K562 (cell line): ENCODE measurements at regions not wholly inside any gene's neighbourhood (a gene's known extent, or its start where the extent isn't known, plus 50 kb on each side); places are given as distances from the start of the nearest gene placed in this dataset.

ENCODE experiments used
- ATAC-seq: fragments of 200-7000 bp; cut with Tn5 transposase; 3 replicates; pipeline ENCODE4 v1.9.1; 2020; ENCODE audit warnings: moderate library complexity
- BruUV-seq: library from RNA; stranded (reverse); fragments of 400-500 nt; replicated peaks from 2 replicates; lab custom pipeline; 2021; lab: Mats Ljungman, UMichigan
- CTCF ChIA-PET: fragments of 300-600 bp; formaldehyde crosslinking; extraction: SDS; loops from one replicate; lab custom pipeline; 2021; ENCODE audit warnings: low intra/inter-chr PET ratio; lab: Yijun Ruan, JAX
- POLR2A ChIA-PET: fragments of 300-600, 350-650 bp; sonication (Branson Sonifier 250); formaldehyde crosslinking; extraction: SDS; loops from one replicate; lab custom pipeline; 2021; ENCODE audit warnings: antibody characterized with exemption, inconsistent platforms; lab: Yijun Ruan, JAX
- DNase-seq, 4 experiments: peaks; one replicate each; pipeline versions ENCODE4 v3.0.0 to v3.0.0-alpha.2; 2011 to 2018; ENCODE audit warnings: low spot score in 3 of 4, mixed read lengths in 3 of 4; ENCODE audit errors: extremely low read depth in 1 of 4
- FAIRE-seq: peaks from 2 replicates; lab custom pipeline; 2011; peaks lifted over from hg19 to GRCh38; lab: Jason Lieb, UNC
- H2AFZ ChIP-seq: 2 replicates; pipeline ENCODE4 v1.6.0; 2011; ENCODE audit warnings: low read depth, low read length, control low read depth, inconsistent platforms
- H3K27ac ChIP-seq: fragments of 200-600 bp; 3 replicates; pipeline ENCODE4 v1.8.0; 2011; ENCODE audit warnings: low read depth, mild to moderate bottlenecking, control low read depth, inconsistent platforms, low read length, moderate library complexity, mixed read lengths; ENCODE audit errors: extremely low read depth
- H3K27me3 ChIP-seq, 2 experiments: fragments of 300-600 bp in 1 of 2; 2 replicates in 1 of 2; 3 replicates in 1 of 2; pipeline versions ENCODE4 v1.6.0 to v1.8.0; 2011; ENCODE audit warnings: inconsistent platforms in 2 of 2, low read length in 2 of 2, mild to moderate bottlenecking in 1 of 2, mixed read lengths in 1 of 2, moderate library complexity in 1 of 2; ENCODE audit not compliant: control insufficient read depth in 2 of 2, insufficient read depth in 2 of 2
- H3K36me3 ChIP-seq: fragments of 300-600 bp; 3 replicates; pipeline ENCODE4 v1.8.0; 2011; ENCODE audit warnings: mild to moderate bottlenecking, low read length, inconsistent platforms; ENCODE audit not compliant: control insufficient read depth, insufficient read depth
- H3K4me1 ChIP-seq, 2 experiments: fragments of 200-600 bp in 1 of 2; replicated peaks in 1 of 2; 2 replicates in 1 of 2; 3 replicates in 1 of 2; pipeline versions ENCODE4 v1.5.1 to v1.8.0; 2011; ENCODE audit warnings: inconsistent platforms in 2 of 2, low read length in 2 of 2, mild to moderate bottlenecking in 1 of 2, mixed read lengths in 1 of 2, moderate library complexity in 1 of 2; ENCODE audit not compliant: control insufficient read depth in 2 of 2, insufficient read depth in 2 of 2
- H3K4me2 ChIP-seq: 2 replicates; pipeline ENCODE4 v1.6.1; 2011; ENCODE audit warnings: low read length, control low read depth, inconsistent platforms, mixed read lengths; ENCODE audit not compliant: insufficient read depth
- H3K4me3 ChIP-seq: fragments of 200-600 bp; sonication (generic), shearing (Covaris generic); 2 replicates; pipeline ENCODE4 v1.5.1; 2016; ENCODE audit warnings: control low read depth, inconsistent platforms
- H3K79me2 ChIP-seq: fragments of 200-600 bp; 3 replicates; pipeline ENCODE4 v1.8.0; 2011; ENCODE audit warnings: low read length, inconsistent platforms; ENCODE audit not compliant: control insufficient read depth, insufficient read depth
- H3K9ac ChIP-seq, 2 experiments: 2 replicates each; pipeline versions ENCODE4 v1.6.0 to v1.6.1; 2011; ENCODE audit warnings: low read depth in 2 of 2, low read length in 2 of 2, control low read depth in 1 of 2, inconsistent platforms in 1 of 2, mild to moderate bottlenecking in 1 of 2, mixed read lengths in 1 of 2; ENCODE audit not compliant: insufficient read depth in 1 of 2
- H3K9me1 ChIP-seq: one replicate; pipeline ENCODE4 v1.6.0; 2011; ENCODE audit warnings: inconsistent platforms, mild to moderate bottlenecking, low read length, moderate library complexity; ENCODE audit not compliant: control insufficient read depth, insufficient read depth
- H3K9me3 ChIP-seq: replicated peaks from 2 replicates; pipeline ENCODE4 v1.5.1; 2011; ENCODE audit warnings: low read depth, low read length, inconsistent platforms; ENCODE audit not compliant: control insufficient read depth, insufficient read depth
- H4K20me1 ChIP-seq: replicated peaks from 2 replicates; pipeline ENCODE4 v1.6.1; 2011; ENCODE audit warnings: low read length, inconsistent platforms, mixed read lengths; ENCODE audit not compliant: control insufficient read depth, insufficient read depth
- DMBX1 ChIP-seq: fragments of 250-450 bp; sonication (Bioruptor Pico); IDR thresholded peaks from 2 replicates; pipeline ENCODE4 v1.8.0; 2022; ENCODE audit warnings: inconsistent platforms, mild to moderate bottlenecking, moderate library complexity, borderline replicate concordance
- DPF2 ChIP-seq: fragments of 450-650 bp; IDR thresholded peaks from 2 replicates; pipeline ENCODE4 v1.6.1; 2016
- ELF2 ChIP-seq: fragments of 250-450 bp; sonication (Bioruptor Pico); IDR thresholded peaks from 2 replicates; pipeline ENCODE4 v1.5.0; 2021; ENCODE audit warnings: mild to moderate bottlenecking
- FOSL1 ChIP-seq: fragments of 200-800 bp; sonication (Bioruptor generic); conservative IDR thresholded peaks from 2 replicates; pipeline ENCODE4 v1.6.1; 2016; ENCODE audit warnings: missing genetic modification characterization, missing compliant biosample characterization
- HDAC1 ChIP-seq, 2 experiments: fragments of 450-650 bp; IDR thresholded peaks; 2 replicates each; pipeline ENCODE4 v1.6.1; 2016 to 2017; ENCODE audit warnings: inconsistent platforms in 1 of 2, mild to moderate bottlenecking in 1 of 2, moderate library complexity in 1 of 2
- MTA3 ChIP-seq: fragments of 450-650 bp; formaldehyde crosslinking; IDR thresholded peaks from 2 replicates; pipeline ENCODE4 v1.6.1; 2017; ENCODE audit warnings: mild to moderate bottlenecking, borderline replicate concordance
- NR2C1 ChIP-seq, 2 experiments: fragments of 450-650 bp; IDR thresholded peaks; 2 replicates each; pipeline ENCODE4 v1.6.1; 2017; ENCODE audit warnings: mild to moderate bottlenecking in 2 of 2, antibody characterized with exemption in 1 of 2, inconsistent platforms in 1 of 2, missing compliant biosample characterization in 1 of 2, missing genetic modification characterization in 1 of 2
- POLR3G ChIP-seq: IDR thresholded peaks from 2 replicates; pipeline ENCODE4 v1.6.1; 2011; ENCODE audit not compliant: insufficient read length, insufficient replicate concordance; ENCODE audit errors: extremely low read depth
- PRPF4 ChIP-seq: fragments of 200-400 bp; formaldehyde crosslinking; IDR thresholded peaks from one replicate; pipeline ENCODE4 v1.6.1; 2017; ENCODE audit warnings: low read length, low read depth, mild to moderate bottlenecking; ENCODE audit not compliant: insufficient read depth, poor library complexity, severe bottlenecking
- RB1 ChIP-seq: fragments of 450-650 bp; IDR thresholded peaks from 2 replicates; pipeline ENCODE4 v1.6.1; 2017; ENCODE audit warnings: low read depth, mild to moderate bottlenecking
- SREBF2 ChIP-seq: sonication (generic); formaldehyde crosslinking; IDR thresholded peaks from 2 replicates; pipeline ENCODE4 v1.4.0; 2020; ENCODE audit warnings: mild to moderate bottlenecking, missing genetic modification reagents
- ZNF785 ChIP-seq: fragments of 250-450 bp; sonication (Bioruptor Pico); IDR thresholded peaks from 2 replicates; pipeline ENCODE4 v1.4.0; 2020; ENCODE audit warnings: mild to moderate bottlenecking
- WGBS: fragments of 100-300 bp; shearing (Covaris generic); methylation state at CpG from one replicate; pipeline ENCODE4 v1.1.6; 2016; ENCODE audit warnings: low coverage, mixed read lengths; ENCODE audit not compliant: insufficient coverage; ENCODE audit errors: missing lambda C conversion rate; 5-methylcytosine and 5-hydroxymethylcytosine counted together
- in situ Hi-C: fragments of 300-500 bp; cut with MboI; formaldehyde crosslinking; loops from 4 replicates; pipeline ENCODE4 v1.15.0; 2018; ENCODE audit warnings: inconsistent platforms, mixed read lengths
- intact Hi-C: fragments of 100-400 bp; cut with micrococcal nuclease; formaldehyde crosslinking; loops from 2 replicates; pipeline ENCODE4 v1.14.2; 2022
- TF ChIP-seq, protein P1 (sequence below): fragments of 250-450 bp; sonication (Bioruptor Pico); IDR thresholded peaks from 2 replicates; pipeline ENCODE4 v1.4.0; 2020; ENCODE audit warnings: mild to moderate bottlenecking, moderate library complexity, borderline replicate concordance
- TF ChIP-seq, protein P2 (sequence below): sonication (generic); formaldehyde crosslinking; IDR thresholded peaks from 2 replicates; pipeline ENCODE4 v1.8.0; 2022; ENCODE audit warnings: missing genetic modification reagents, mild to moderate bottlenecking, borderline replicate concordance

DNA sequence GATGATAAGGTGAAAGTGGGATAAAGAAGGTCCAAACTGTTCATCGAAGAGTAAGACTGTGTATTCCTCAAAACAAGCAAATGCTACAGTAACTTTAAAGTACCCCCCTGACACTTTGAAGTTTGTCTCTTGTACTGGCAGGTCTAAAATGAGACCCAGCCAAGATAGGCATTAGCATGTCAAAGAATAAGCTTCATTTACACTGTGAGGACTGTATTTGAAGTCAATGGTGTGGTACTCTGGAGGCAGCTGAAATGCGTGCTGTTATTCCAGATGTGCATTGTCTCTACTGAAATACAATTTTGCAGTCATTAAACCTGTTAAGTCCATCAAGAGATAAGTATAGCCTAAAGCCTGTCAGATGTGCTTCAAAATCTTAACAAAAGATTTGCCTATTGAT lies 288.9 kb upstream of the TECRL start:
- POLR2A ChIA-PET: no interaction called here
- intact Hi-C loops: no loop called here
- no TSS peak for BruUV-seq

DNA sequence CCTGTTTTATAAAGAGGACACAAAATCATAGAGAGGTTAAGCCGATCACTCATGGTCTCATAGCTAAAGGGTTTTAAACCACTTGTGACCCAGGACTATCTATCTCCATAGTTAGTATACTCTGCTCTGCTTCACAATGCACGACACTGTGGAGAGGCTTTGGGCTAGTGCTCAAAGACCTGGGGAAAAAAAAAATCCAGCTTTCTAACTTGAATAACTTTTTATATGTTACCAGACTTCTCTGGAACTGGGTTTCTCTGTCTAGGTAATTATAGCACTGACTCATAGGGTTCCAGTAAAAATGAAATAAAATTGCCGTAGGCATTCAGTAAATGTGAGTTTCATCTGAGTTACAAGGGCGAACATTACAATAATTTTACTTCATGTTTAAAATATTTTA lies 273.7 kb upstream of the TECRL start:
- Histone ChIP-seq H2AFZ (no peak overlapping the region), H3K9ac (no peak overlapping the region), H3K9me3 (0 out of 2 replicates have a peak, but pooled peaks cover 1% of the 10 kb centered on the region), H3K27ac (no peak overlapping the region), H3K79me2 (no peaks in the 10 kb centered on the region), H3K27me3 (no peaks in the 10 kb centered on the region), H3K4me2 (no peak overlapping the region), H3K9me1 (no peaks in the 10 kb centered on the region), H4K20me1 (no peaks in the 10 kb centered on the region), H3K36me3 (no peaks in the 10 kb centered on the region), H3K4me3 (no peak overlapping the region), H3K4me1 (no peaks in the 10 kb centered on the region)
- intact Hi-C loops (no loop called here), in situ Hi-C loops (no loop called here)
- ChIA-PET POLR2A (no interaction called here), CTCF (no interaction called here)
- FAIRE-seq (no peak), DNase-seq (no peak), ATAC-seq (no peak)
- WGBS: 0% methylated on average over 4 of the region's 4 CpGs
- no TSS peak for BruUV-seq
- TF ChIP-seq FOSL1 (tag): no peak
- no peak for TF ChIP-seq POLR3G
- TF ChIP-seq HDAC1 (IDR thresholded peaks at IDR 0.05): no peak
- TF ChIP-seq SREBF2 (CRISPR knock-in tag): no peak
- TF ChIP-seq, protein P1, sequence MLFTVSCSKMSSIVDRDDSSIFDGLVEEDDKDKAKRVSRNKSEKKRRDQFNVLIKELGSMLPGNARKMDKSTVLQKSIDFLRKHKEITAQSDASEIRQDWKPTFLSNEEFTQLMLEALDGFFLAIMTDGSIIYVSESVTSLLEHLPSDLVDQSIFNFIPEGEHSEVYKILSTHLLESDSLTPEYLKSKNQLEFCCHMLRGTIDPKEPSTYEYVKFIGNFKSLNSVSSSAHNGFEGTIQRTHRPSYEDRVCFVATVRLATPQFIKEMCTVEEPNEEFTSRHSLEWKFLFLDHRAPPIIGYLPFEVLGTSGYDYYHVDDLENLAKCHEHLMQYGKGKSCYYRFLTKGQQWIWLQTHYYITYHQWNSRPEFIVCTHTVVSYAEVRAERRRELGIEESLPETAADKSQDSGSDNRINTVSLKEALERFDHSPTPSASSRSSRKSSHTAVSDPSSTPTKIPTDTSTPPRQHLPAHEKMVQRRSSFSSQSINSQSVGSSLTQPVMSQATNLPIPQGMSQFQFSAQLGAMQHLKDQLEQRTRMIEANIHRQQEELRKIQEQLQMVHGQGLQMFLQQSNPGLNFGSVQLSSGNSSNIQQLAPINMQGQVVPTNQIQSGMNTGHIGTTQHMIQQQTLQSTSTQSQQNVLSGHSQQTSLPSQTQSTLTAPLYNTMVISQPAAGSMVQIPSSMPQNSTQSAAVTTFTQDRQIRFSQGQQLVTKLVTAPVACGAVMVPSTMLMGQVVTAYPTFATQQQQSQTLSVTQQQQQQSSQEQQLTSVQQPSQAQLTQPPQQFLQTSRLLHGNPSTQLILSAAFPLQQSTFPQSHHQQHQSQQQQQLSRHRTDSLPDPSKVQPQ (CRISPR knock-in tag): no peak

More for the DNA sequence above, 288.9 kb upstream of the TECRL start:
- no peaks in the 10 kb centered on the region for H4K20me1 ChIP-seq
- no peak for DNase-seq
- no peaks in the 10 kb centered on the region for H3K79me2 ChIP-seq
- H3K9me3 ChIP-seq: no peaks in the 10 kb centered on the region
- H2AFZ ChIP-seq: no peak overlapping the region
- in situ Hi-C loops: no loop called here
- H3K4me2 ChIP-seq: no peak overlapping the region
- TF ChIP-seq, protein P2, sequence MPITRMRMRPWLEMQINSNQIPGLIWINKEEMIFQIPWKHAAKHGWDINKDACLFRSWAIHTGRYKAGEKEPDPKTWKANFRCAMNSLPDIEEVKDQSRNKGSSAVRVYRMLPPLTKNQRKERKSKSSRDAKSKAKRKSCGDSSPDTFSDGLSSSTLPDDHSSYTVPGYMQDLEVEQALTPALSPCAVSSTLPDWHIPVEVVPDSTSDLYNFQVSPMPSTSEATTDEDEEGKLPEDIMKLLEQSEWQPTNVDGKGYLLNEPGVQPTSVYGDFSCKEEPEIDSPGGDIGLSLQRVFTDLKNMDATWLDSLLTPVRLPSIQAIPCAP: no peak
- TF ChIP-seq PRPF4: no peak
- no peak for TF ChIP-seq DMBX1 (CRISPR knock-in tag)
- TF ChIP-seq NR2C1 (IDR thresholded peaks at IDR 0.05): no peak
- TF ChIP-seq NR2C1 (tag; IDR thresholded peaks at IDR 0.05): no peak
- TF ChIP-seq MTA3: no peak
- no peak for TF ChIP-seq DPF2
- TF ChIP-seq RB1: no peak
- TF ChIP-seq ELF2: no peak
- no peak for TF ChIP-seq ZNF785
- no peaks in the 10 kb centered on the region for H3K27me3 ChIP-seq
- no peak overlapping the region for H3K9ac ChIP-seq
- no peak for ATAC-seq
- no peak overlapping the region for H3K27ac ChIP-seq
- no peak overlapping the region for H3K4me3 ChIP-seq
- H3K9me1 ChIP-seq: no peaks in the 10 kb centered on the region
- no peaks in the 10 kb centered on the region for H3K36me3 ChIP-seq
- 0% methylated on average over 2 of the region's 2 CpGs for WGBS
- no peak for FAIRE-seq
- no peaks in the 10 kb centered on the region for H3K4me1 ChIP-seq
- CTCF ChIA-PET: no interaction called here
